ENCODE measurements at regions not wholly inside any gene's neighbourhood (a gene's known extent, or its start where the extent isn't known, plus 50 kb on each side); places are given as distances from the start of the nearest gene placed in this dataset.

GRCh38 chr2:236797411-236797810 lies 227.8 kb downstream of the ACKR3 start:
- no peak for DNase-seq (ENCODE audit: low read depth)

- no peak for DNase-seq (ENCODE audit: low read depth)
Measured at GRCh38 chr2:236798491-236798890, 228.9 kb downstream of the ACKR3 start.

- no peak for DNase-seq (ENCODE audit: low read depth)
Measured at GRCh38 chr2:236799391-236800026, 229.9 kb downstream of the ACKR3 start.

GRCh38 chr2:236802862-236803261 lies 233.2 kb downstream of the ACKR3 start:
- DNase-seq (ENCODE audit: low read depth): no peak

- no peak for DNase-seq (ENCODE audit: low read depth)
Measured at GRCh38 chr2:236803621-236804020, 234.0 kb downstream of the ACKR3 start.

- no peak for DNase-seq (ENCODE audit: low read depth)
Measured at GRCh38 chr2:236805800-236806531, 236.3 kb downstream of the ACKR3 start.

- DNase-seq (ENCODE audit: low read depth): no peak
Measured at GRCh38 chr2:236809716-236810115, 240.1 kb downstream of the ACKR3 start.

- no peak for DNase-seq (ENCODE audit: low read depth)
Measured at GRCh38 chr2:236811062-236811656, 241.5 kb downstream of the ACKR3 start.

- DNase-seq (ENCODE audit: low read depth): no peak
Measured at GRCh38 chr2:236813766-236814165, 244.1 kb downstream of the ACKR3 start.

- no peak for DNase-seq (ENCODE audit: low read depth)
Measured at GRCh38 chr2:236814593-236814992, 245.0 kb downstream of the ACKR3 start.

- DNase-seq (ENCODE audit: low read depth): no peak
Measured at GRCh38 chr2:236815746-236816145, 246.1 kb downstream of the ACKR3 start.

GRCh38 chr2:236816197-236817170 lies 246.9 kb downstream of the ACKR3 start:
- DNase-seq (ENCODE audit: low read depth): no peak

- no peak for DNase-seq (ENCODE audit: low read depth)
Measured at GRCh38 chr2:236818281-236819045, 248.8 kb downstream of the ACKR3 start.

- DNase-seq (ENCODE audit: low read depth): no peak
Measured at GRCh38 chr2:236819275-236820002, 249.8 kb downstream of the ACKR3 start.

- no peak for DNase-seq (ENCODE audit: low read depth)
Measured at GRCh38 chr2:236820763-236821344, 251.2 kb downstream of the ACKR3 start.

GRCh38 chr2:236823041-236823629 lies 253.5 kb downstream of the ACKR3 start:
- no peak for DNase-seq (ENCODE audit: low read depth)

GRCh38 chr2:236823963-236824362 lies 254.3 kb downstream of the ACKR3 start:
- no peak for DNase-seq (ENCODE audit: low read depth)

GRCh38 chr2:236824836-236825235 lies 255.2 kb downstream of the ACKR3 start:
- no peak for DNase-seq (ENCODE audit: low read depth)

GRCh38 chr2:236825989-236826510 lies 256.4 kb downstream of the ACKR3 start:
- DNase-seq (ENCODE audit: low read depth): no peak
